HAP-1 (cell line): ENCODE measurements at regions not wholly inside any gene's neighbourhood (a gene's known extent, or its start where the extent isn't known, plus 50 kb on each side); places are given as distances from the start of the nearest gene placed in this dataset.

Experiments
- DNase-seq, 2 experiments: peaks; one replicate each; pipeline ENCODE4 v3.0.0-alpha.2; 2016 to 2020; ENCODE audit warnings: low spot score in 2 of 2
- H3K27me3 ChIP-seq: fragments of 250-450 bp; sonication (Bioruptor Pico); 2 replicates; pipeline ENCODE4 v1.5.1; 2020; ENCODE audit warnings: low read depth, mild to moderate bottlenecking, moderate library complexity
- H3K36me3 ChIP-seq: fragments of 250-450 bp; sonication (Bioruptor Pico); replicated peaks from 2 replicates; pipeline ENCODE4 v1.5.1; 2020; ENCODE audit warnings: mild to moderate bottlenecking
- H3K4me1 ChIP-seq: fragments of 250-450 bp; sonication (Bioruptor Pico); 2 replicates; pipeline ENCODE4 v1.5.1; 2020; ENCODE audit warnings: mild to moderate bottlenecking
- H3K4me3 ChIP-seq: fragments of 250-450 bp; sonication (Bioruptor Pico); 2 replicates; pipeline ENCODE4 v1.5.1; 2020; ENCODE audit warnings: mild to moderate bottlenecking, moderate library complexity
- H3K9me3 ChIP-seq: fragments of 250-450 bp; sonication (Bioruptor Pico); 2 replicates; pipeline ENCODE4 v1.5.1; 2020; ENCODE audit warnings: mild to moderate bottlenecking, moderate library complexity
- in situ Hi-C: fragments of 300-500 bp; cut with MboI; formaldehyde crosslinking; loops from 3 replicates; pipeline ENCODE4 v1.14.3; 2020; ENCODE audit warnings: low sequenced_read_pairs, inconsistent platforms, mixed read lengths

DNA sequence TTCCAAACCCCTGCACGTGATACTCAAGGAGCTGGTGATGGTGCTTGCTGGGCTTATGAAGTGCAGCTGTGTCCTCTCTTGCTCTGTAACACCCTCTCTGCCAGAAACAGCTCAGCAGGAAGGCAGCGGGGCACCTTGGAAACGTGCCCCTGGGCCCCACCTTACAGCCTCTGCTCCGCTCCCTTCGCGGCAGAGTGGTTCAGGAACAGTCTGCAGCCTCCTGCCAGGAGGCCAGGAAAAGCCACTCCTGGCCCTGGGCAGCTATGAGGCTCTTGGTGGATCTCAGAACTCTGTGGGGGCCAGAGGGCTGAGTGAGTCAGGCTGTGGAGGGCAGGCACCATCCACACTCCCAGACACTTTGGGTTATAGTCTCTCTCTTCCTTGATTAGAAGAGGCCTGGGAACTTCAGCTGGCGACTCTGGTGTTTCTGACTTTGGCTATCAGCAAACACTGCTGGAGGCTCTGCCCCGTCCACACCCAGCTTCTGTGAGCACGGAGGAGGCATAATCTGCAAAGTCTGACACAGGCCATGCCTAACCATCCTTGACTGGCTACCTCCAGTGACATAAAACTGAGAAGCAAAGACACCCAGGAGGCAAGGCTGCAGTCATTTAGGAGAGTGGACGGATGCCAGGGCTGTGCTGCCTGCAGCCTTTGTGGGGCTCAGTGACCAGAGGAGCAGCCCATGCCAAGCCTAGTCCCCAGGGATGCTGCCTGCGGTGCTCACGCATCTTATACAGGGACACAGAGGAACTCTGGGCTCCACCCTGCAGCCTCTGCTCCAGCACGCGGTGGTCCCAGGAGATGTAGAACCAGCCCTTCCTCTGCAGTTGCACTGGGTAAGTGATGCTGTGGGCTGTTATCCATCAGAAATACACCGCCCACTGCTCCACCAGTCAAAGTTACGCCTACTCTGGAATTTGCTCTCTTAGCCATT lies 65.3 kb downstream of the METRNL start:
- in situ Hi-C loops = no loop called here
- no peaks in the 10 kb centered on the region for H3K27me3 ChIP-seq
- H3K4me1 ChIP-seq = no peaks in the 10 kb centered on the region
- H3K36me3 ChIP-seq = no peaks in the 10 kb centered on the region
- no peaks in the 10 kb centered on the region for H3K9me3 ChIP-seq
- no peak overlapping the region for H3K4me3 ChIP-seq
- no peak for DNase-seq

DNA sequence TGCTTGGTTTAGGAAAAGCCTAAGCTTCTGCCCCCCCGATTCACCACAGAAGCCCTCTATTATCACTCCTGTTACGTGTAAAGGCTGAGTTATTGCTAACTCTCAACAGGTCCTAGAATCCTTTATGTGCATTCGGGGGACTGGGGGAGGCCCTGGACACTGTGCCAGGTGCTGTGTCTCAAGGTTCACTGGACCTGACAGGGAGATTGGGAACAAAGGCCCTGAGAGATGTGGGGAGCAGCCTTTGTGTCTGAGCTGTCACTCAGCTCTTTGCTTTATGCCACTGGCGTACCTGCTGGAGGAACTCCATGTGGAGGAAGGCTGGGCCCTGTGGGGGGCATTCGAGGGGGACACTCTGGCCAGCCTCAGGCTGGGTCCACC lies 65.9 kb downstream of the METRNL start:
- H3K4me3 ChIP-seq = no peak overlapping the region
- no peaks in the 10 kb centered on the region for H3K4me1 ChIP-seq
- H3K9me3 ChIP-seq = no peaks in the 10 kb centered on the region
- H3K27me3 ChIP-seq = no peaks in the 10 kb centered on the region
- no peaks in the 10 kb centered on the region for H3K36me3 ChIP-seq
- in situ Hi-C loops = no loop called here
- DNase-seq = no peak

DNA sequence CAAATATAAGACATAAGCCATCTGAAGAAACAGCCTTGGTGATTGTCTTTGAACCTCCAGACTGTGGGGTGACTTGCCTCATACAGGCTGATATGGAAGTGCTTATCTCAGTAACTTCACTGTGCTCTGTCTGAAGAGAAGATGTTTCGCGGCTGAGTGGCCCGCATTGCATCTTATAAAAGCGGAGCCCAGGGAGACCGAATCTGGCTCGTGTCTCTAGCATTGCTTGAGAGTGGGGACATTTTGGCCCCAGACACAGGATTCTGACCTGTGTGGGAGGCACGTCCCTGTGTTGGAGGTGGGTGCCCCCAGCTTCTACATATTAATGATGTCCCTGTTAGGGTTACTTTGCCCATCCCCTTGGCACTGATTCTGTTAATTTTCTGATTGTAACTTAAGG lies 66.4 kb downstream of the METRNL start:
- Histone ChIP-seq H3K27me3 (no peaks in the 10 kb centered on the region), H3K4me1 (no peaks in the 10 kb centered on the region), H3K4me3 (no peak overlapping the region), H3K9me3 (no peaks in the 10 kb centered on the region), H3K36me3 (no peaks in the 10 kb centered on the region)
- in situ Hi-C loops = no loop called here
- no peak for DNase-seq

DNA sequence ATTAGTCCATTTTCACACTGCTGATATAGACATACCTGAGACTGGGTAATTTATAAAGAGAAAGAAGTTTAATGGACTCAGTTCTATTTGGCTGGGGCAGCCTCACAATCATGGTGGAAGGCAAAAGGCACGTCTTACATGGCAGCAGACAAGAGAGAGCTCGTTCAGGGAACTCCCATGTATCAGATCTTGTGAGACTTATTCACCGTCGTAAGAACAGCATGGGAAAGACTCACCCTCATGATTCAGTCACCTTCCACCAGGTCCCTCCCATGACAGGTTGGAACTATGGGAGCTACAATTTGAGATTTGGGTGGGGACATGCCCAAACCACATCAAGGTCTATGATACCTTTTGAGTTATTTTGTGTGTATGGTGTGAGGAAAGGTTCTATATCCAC lies 66.9 kb downstream of the METRNL start:
- Histone ChIP-seq H3K9me3 (no peaks in the 10 kb centered on the region), H3K4me1 (no peaks in the 10 kb centered on the region), H3K36me3 (no peaks in the 10 kb centered on the region), H3K27me3 (no peaks in the 10 kb centered on the region), H3K4me3 (no peak overlapping the region)
- in situ Hi-C loops = no loop called here
- no peak for DNase-seq

DNA sequence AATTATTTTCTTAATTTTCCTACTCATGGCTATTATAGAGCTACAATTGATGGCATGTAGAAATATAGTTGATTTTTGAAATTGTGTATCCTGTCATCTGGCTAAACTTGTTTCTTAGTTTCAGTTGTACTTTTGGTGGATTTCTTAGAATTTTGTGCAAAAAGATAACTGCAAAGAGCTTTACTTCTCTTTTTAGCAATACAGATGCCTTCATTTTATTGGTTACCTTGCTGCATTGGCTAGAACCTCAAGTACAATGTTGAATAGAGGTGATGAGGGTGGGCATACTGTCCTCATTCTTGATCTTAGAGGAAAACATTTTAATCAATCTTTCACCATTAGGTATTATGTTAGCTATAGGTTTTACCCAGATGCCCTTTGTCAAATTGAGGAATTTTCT lies 67.9 kb downstream of the METRNL start:
- Histone ChIP-seq H3K36me3 (no peaks in the 10 kb centered on the region), H3K9me3 (no peaks in the 10 kb centered on the region), H3K4me1 (no peaks in the 10 kb centered on the region), H3K27me3 (no peaks in the 10 kb centered on the region), H3K4me3 (no peak overlapping the region)
- in situ Hi-C loops = no loop called here
- no peak for DNase-seq

DNA sequence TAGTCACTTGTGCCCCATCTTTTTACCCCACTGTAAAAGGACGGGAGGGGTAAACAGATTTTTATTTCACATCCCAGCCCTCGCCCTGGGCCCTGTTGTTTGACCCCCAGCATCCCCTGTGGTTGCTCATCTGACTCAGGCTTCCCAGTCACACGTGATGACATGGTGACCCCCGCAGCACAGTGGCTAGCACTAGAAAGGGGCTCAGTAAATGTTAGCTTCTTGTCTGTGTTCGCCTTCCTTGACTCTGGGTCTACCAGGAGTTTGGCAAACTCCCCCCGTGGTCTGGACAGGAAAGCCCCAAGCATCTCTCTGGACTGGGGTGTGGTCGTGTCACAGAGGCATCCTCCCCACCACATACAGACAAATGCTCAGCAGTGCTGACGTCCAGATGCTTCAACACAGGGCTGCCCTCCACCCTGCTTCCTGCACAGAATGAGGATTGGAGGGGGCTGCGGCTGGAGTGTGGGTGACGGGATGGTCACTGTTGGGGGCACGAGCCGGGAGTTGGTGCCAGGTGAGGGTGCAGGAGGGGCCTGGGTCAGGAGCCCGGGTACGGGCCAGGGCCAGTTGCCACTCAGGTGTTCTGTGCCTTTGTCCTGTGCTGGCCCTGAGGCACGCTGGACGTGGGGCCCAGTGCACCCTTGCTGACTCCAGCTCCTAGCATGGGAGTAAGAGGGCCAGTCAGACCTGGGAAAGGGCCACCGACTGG lies 69.1 kb downstream of the METRNL start:
- no peaks in the 10 kb centered on the region for H3K9me3 ChIP-seq
- H3K27me3 ChIP-seq = no peaks in the 10 kb centered on the region
- no peaks in the 10 kb centered on the region for H3K36me3 ChIP-seq
- in situ Hi-C loops = no loop called here
- no peaks in the 10 kb centered on the region for H3K4me1 ChIP-seq
- no peak overlapping the region for H3K4me3 ChIP-seq
- DNase-seq = no peak

DNA sequence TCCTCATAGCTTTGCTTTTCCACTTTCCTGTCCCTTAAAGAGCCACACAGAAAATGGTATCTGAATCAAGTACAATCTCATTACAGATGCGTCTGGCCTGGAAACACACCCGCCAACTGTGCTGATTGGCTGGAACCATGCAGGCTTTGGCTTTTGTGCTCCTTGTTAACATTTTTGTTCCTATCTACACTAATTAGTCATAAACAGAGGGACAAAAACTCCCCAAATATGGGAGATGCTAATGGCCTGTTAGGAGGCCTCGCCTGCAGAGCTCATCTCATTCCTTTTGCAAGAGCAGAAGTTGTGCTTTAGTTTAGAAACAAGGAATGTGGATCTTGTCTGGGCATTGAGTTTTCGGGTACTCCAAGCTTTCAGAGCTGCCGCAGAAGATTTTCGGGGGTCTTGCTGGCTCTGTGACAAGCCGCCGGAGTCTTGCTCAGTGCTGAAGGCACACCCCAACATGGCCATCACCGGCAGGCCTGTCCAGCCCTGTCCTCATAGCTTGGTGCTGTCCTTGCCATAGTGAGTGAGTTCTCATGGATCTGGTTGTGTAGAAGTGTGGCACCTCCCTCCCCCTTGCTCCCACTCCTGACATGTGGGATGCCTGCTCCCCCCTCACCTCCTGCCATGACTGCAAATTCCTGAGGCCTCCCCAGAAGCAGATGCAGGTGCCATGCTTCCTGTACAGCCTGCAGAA lies 69.8 kb downstream of the METRNL start:
- Histone ChIP-seq H3K9me3 (no peaks in the 10 kb centered on the region), H3K4me3 (no peak overlapping the region), H3K36me3 (no peaks in the 10 kb centered on the region), H3K27me3 (no peaks in the 10 kb centered on the region), H3K4me1 (no peaks in the 10 kb centered on the region)
- in situ Hi-C loops = no loop called here
- DNase-seq = no peak

DNA sequence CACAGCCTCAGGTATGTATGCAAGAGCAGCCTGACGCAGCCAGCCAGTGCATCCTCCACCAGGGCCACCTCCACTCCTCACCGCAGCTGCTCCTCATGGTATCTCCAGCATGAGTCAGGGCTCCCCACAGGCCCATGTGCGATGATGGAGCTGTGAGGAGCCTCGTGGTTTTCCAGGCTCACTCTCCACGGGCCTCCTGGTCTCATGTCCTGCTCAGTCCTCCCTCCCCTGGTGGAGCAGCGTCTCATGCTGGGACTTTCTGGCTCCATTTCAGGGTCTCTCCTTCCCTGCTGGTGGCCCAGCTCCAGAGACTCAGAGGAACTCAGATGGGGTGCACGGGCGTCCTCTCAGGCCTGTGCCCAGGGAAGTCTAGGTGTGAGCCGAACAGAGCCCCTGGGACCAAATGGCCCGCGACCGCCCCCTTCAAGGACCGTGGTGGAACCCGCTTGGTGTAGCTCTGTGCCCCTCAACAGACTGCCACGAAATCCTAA lies 70.4 kb downstream of the METRNL start:
- DNase-seq = no peak
- in situ Hi-C loops = no loop called here
- Histone ChIP-seq H3K4me3 (no peak overlapping the region), H3K27me3 (no peaks in the 10 kb centered on the region), H3K4me1 (no peaks in the 10 kb centered on the region), H3K9me3 (no peaks in the 10 kb centered on the region), H3K36me3 (no peaks in the 10 kb centered on the region)

DNA sequence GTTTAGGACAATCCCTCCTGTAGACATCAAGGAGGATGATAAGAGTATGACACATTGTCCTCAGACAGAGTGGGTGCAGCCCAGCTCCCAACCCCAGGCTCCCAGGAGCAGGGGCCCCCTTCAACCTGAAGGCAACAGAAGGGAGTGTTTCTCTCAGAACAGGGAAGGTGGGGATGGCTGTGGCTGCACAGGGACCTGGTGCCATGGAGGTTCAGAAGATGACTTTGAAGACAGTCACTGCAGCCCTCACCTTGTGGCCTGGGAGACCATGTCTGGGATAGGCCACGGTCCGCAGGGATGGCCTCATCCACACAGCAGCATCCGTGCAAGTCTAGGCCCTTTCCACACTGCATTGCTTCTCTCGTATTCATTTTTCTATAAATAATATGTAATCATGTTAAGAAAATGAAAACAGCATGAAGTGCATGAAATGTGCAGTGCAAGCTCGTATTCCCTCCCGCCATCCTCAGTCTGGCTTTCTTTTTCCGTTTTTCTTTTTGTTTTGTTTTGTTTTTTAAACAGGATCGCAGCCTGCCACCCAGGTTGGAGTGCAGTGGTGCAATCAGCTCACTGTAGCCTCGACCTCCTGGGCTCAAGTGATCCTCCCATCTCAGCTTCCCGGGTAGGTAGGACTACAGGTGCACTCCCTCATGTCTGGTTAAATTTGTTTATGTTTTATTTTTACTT lies 71.1 kb downstream of the METRNL start:
- DNase-seq = no peak
- Histone ChIP-seq H3K27me3 (no peaks in the 10 kb centered on the region), H3K4me3 (no peak overlapping the region), H3K9me3 (no peaks in the 10 kb centered on the region), H3K4me1 (no peaks in the 10 kb centered on the region), H3K36me3 (no peaks in the 10 kb centered on the region)
- in situ Hi-C loops = no loop called here

DNA sequence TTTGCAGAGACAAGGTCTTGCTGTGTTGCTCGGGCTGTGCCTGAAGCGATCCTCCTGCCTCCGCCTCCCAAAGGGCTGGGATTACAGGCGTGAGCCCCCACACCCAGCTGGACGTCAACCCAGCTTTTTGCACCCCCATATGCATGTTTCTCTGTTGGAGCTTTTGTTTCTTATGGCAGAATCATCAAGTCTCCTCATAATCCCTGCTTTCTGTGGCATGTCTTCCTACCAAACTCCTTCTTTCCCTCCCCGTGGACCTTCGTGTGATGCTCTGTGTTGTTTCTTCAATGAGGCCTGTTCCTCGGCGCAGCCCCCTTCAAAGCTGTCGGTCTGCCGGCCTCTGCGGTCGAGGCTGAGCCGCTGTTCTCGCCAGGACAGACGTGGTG lies 71.6 kb downstream of the METRNL start:
- no peak for DNase-seq
- Histone ChIP-seq H3K27me3 (no peaks in the 10 kb centered on the region), H3K4me1 (no peaks in the 10 kb centered on the region), H3K4me3 (no peak overlapping the region), H3K36me3 (no peaks in the 10 kb centered on the region), H3K9me3 (no peaks in the 10 kb centered on the region)
- in situ Hi-C loops = no loop called here

DNA sequence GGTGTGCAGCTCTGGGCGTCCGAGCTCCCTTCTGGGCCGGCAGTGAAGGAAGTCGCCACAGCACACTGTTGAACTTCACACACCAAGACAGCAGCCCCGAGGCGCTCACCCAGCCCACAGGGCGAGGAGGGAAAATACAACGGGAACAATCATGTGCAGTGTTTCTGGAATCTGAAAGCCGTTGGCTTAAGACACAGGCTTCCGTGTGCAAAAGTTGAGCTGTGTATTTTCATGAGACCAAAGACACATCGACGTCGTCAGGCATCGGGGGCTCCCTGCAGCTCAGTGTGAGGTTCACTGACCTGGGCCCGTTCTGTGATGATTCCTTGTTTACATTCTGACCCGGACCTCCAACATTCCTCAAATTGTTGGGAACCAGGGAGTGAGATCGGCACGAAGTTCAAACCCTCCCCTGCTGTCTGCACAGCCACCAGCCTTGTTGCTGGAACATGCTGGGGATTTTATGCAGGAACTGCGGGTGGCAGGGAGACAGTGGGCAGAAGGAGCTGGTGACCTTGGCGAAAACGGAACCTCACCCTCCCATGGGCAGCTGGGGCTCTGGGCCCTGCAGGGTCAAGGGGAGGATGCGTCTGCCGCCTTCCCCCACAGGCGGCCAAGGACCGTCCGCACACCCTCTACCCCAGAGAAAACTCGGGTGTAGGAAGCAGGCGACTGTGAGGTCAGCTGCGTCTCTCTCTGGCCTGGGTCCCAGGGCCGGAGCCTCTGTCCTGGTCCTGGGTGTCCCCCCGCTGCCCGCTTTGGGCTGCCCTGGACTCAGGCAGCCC lies 72.2 kb downstream of the METRNL start:
- in situ Hi-C loops = no loop called here
- Histone ChIP-seq H3K9me3 (no peaks in the 10 kb centered on the region), H3K4me3 (no peak overlapping the region), H3K27me3 (no peaks in the 10 kb centered on the region), H3K4me1 (no peaks in the 10 kb centered on the region), H3K36me3 (no peaks in the 10 kb centered on the region)
- no peak for DNase-seq

DNA sequence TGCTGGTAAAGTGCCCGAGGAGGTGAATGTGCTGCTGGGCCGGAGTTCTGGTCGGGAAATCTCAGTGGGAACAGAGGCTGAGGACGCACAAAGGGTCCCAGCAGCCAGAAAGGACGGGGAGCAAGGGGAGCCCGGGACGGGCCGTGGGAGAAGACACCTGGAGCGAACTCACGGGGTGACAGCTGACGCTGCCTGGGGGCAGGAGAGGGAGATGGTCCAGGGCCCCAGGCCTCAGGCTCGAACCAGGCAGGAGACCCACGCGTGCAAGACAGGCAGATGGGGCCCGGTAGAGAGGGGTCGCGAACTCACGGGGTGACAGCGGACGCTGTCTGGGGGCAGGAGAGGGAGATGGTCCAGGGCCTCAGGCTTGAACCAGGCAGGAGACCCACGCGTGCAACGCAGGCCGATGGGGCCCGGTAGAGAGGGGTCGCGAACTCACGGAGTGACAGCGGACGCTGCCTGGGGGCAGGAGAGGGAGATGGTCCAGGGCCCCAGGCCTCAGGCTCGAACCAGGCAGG lies 72.9 kb downstream of the METRNL start:
- Histone ChIP-seq H3K27me3 (no peaks in the 10 kb centered on the region), H3K4me1 (no peaks in the 10 kb centered on the region), H3K36me3 (no peaks in the 10 kb centered on the region), H3K4me3 (no peak overlapping the region), H3K9me3 (no peaks in the 10 kb centered on the region)
- DNase-seq = no peak
- in situ Hi-C loops = no loop called here
